H1 (cell line): ENCODE measurements at regions not wholly inside any gene's neighbourhood (a gene's known extent, or its start where the extent isn't known, plus 50 kb on each side); places are given as distances from the start of the nearest gene placed in this dataset.

Source experiments
- EP300 ChIP-seq, 2 experiments: IDR thresholded peaks; 1 replicate in 1 of 2; 2 replicates in 1 of 2; pipeline ENCODE4 v1.6.1; 2011 to 2012; ENCODE audit warnings: low read depth in 2 of 2, low read length in 2 of 2, mild to moderate bottlenecking in 2 of 2, borderline replicate concordance in 1 of 2, inconsistent platforms in 1 of 2, moderate library complexity in 1 of 2
- EZH2 ChIP-seq: fragments of 200-600 bp; sonication (generic); IDR thresholded peaks from 2 replicates; pipeline ENCODE4 v1.7.1; 2012; ENCODE audit warnings: low read depth, mild to moderate bottlenecking, moderate library complexity, low read length, inconsistent platforms; ENCODE audit not compliant: severe bottlenecking
- KDM1A ChIP-seq: fragments of 200-600, 300-600 bp; sonication (generic); IDR thresholded peaks from 2 replicates; pipeline ENCODE4 v1.7.1; 2016; ENCODE audit warnings: mild to moderate bottlenecking, low read length, borderline replicate concordance
- PHF8 ChIP-seq: fragments of 200-600 bp; sonication (generic); conservative IDR thresholded peaks from 2 replicates; pipeline ENCODE4 v1.7.1; 2012; ENCODE audit warnings: low read depth, mild to moderate bottlenecking, inconsistent platforms, low read length, moderate library complexity
- POLR2AphosphoS5 ChIP-seq: IDR thresholded peaks from 2 replicates; pipeline ENCODE4 v1.6.1; 2011; ENCODE audit warnings: low read depth, low read length
- TAF1 ChIP-seq: IDR thresholded peaks from 2 replicates; pipeline ENCODE4 v1.6.1; 2011; ENCODE audit warnings: mild to moderate bottlenecking, low read depth, low read length
- USF2 ChIP-seq: IDR thresholded peaks from 2 replicates; pipeline ENCODE4 v1.6.1; 2011; ENCODE audit warnings: low read length, improper control_type of control experiment
- TF ChIP-seq, protein P1 (sequence below), 3 experiments: IDR thresholded peaks; 1 replicate in 2 of 3; 2 replicates in 1 of 3; pipeline versions ENCODE4 v1.5.1 to v1.6.1; 2011; ENCODE audit warnings: low read length in 3 of 3, mild to moderate bottlenecking in 3 of 3, inconsistent platforms in 2 of 3, low read depth in 1 of 3, moderate library complexity in 1 of 3; ENCODE audit not compliant: insufficient read depth in 1 of 3; ENCODE audit errors: control extremely low read depth in 1 of 3

DNA sequence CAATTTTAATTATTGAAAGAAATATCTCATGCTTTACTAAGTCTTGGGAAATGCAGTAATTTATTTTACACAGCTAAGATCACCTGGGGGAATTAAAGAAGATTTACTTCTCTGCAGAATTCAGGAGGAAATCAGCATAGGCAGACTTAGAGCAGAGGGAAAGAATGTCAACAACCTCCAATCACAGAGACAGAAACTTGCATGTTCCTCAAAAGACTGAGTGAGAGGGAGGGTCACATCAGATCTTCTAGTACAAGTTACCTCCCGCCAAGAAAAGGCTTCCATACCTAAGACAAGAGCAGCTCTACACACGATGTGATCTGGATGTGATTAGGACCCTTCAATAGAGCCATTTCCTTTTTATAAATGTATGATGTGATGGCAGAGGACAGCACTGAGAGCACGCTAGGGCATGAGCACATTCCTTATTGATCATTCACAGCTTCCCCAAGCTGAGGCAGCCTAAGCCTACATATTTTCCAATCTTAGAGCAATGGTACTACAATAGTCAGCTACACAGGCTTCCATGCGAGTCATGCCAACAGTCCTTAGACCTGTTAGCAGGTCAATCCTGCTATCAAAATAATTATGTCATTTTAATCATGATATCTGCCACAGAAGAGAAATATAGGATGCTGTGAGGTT is 403.3 kb downstream of the ETNK1 start:
- TF ChIP-seq KDM1A, result no peak
- no peak for TF ChIP-seq TAF1
- TF ChIP-seq, protein P1, sequence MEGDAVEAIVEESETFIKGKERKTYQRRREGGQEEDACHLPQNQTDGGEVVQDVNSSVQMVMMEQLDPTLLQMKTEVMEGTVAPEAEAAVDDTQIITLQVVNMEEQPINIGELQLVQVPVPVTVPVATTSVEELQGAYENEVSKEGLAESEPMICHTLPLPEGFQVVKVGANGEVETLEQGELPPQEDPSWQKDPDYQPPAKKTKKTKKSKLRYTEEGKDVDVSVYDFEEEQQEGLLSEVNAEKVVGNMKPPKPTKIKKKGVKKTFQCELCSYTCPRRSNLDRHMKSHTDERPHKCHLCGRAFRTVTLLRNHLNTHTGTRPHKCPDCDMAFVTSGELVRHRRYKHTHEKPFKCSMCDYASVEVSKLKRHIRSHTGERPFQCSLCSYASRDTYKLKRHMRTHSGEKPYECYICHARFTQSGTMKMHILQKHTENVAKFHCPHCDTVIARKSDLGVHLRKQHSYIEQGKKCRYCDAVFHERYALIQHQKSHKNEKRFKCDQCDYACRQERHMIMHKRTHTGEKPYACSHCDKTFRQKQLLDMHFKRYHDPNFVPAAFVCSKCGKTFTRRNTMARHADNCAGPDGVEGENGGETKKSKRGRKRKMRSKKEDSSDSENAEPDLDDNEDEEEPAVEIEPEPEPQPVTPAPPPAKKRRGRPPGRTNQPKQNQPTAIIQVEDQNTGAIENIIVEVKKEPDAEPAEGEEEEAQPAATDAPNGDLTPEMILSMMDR (IDR thresholded peaks at IDR 0.05; ENCODE audit: control extremely low read depth in 1 of 3, insufficient read depth in 1 of 3, low read depth in 1 of 3, low read length in 3 of 3), result no peak
- TF ChIP-seq EZH2, result no peak
- TF ChIP-seq PHF8, result no peak
- no peak for TF ChIP-seq USF2
- TF ChIP-seq EP300 (IDR thresholded peaks at IDR 0.05; ENCODE audit: borderline replicate concordance in 1 of 2, low read depth in 2 of 2, low read length in 2 of 2), result no peak
- TF ChIP-seq POLR2AphosphoS5, result no peak
